AG04450 (cell line): ENCODE measurements at regions not wholly inside any gene's neighbourhood (a gene's known extent, or its start where the extent isn't known, plus 50 kb on each side); places are given as distances from the start of the nearest gene placed in this dataset.

Experiments used
- CTCF ChIA-PET: fragments of 300-600, 350-600 bp; formaldehyde crosslinking; extraction: SDS; loops from one replicate; lab custom pipeline; 2022; ENCODE audit warnings: antibody characterized with exemption, inconsistent platforms; lab: Charles Lee
- POLR2A ChIA-PET: fragments of 350-600 bp; formaldehyde crosslinking; extraction: SDS; loops from one replicate; lab custom pipeline; 2021; ENCODE audit warnings: antibody characterized with exemption, inconsistent platforms; lab: Yijun Ruan, JAX
- DNase-seq: peaks from one replicate; pipeline ENCODE4 v3.0.0-alpha.2; 2011; ENCODE audit warnings: low read depth, low spot score
- H3K27ac ChIP-seq: one replicate; pipeline ENCODE4 v1.5.1; 2012; ENCODE audit warnings: low read depth, low read length, control low read depth
- H3K27me3 ChIP-seq: one replicate; pipeline ENCODE4 v1.6.0; 2012; ENCODE audit warnings: low read length; ENCODE audit not compliant: control insufficient read depth, insufficient read depth
- H3K4me3 ChIP-seq: 2 replicates; pipeline ENCODE4 v1.5.1; 2011; ENCODE audit warnings: mild to moderate bottlenecking, low read depth, low read length, control low read depth
- H3K9me3 ChIP-seq: 2 replicates; pipeline ENCODE4 v1.5.1; 2012; ENCODE audit warnings: low read length; ENCODE audit not compliant: control insufficient read depth, insufficient read depth
- TF ChIP-seq, protein P1 (sequence below): IDR thresholded peaks from 2 replicates; pipeline ENCODE4 v1.5.1; 2011; ENCODE audit warnings: low read depth, low read length, control low read depth, inconsistent platforms

DNA sequence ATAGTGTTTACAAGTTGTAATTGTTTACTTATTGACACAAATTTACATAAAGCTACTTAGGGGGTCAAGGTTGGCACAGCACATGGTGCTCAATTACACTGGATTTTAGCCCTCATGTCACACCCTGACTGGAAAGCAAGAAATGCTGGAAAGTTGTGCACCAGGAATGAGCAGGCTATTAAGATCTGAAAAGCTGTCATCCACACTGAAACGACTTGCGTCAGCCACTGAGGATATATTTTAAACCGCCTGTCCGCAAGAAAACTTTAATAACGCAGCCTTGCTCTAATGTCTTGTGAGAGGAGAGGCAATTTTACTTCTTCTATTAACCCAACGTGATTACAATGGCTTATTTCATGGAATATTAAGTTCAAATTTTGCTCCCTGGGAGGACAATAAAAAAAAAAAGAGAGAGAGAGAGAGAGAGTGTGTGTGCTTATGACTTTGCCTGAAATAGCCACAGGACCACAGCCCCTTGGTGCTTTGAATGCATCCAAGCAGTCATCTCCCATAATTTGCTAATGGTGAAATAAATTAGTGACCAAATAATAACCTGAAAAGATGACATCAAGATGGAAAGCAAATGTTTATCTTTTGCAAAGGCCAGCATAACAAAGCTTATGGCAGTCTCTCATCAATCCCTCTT, 425.4 kb upstream of the PSMD7 start:
- Histone ChIP-seq H3K27ac (no peak overlapping the region), H3K4me3 (no peak overlapping the region), H3K9me3 (no peaks in the 10 kb centered on the region), H3K27me3 (no peaks in the 10 kb centered on the region)
- TF ChIP-seq, protein P1, sequence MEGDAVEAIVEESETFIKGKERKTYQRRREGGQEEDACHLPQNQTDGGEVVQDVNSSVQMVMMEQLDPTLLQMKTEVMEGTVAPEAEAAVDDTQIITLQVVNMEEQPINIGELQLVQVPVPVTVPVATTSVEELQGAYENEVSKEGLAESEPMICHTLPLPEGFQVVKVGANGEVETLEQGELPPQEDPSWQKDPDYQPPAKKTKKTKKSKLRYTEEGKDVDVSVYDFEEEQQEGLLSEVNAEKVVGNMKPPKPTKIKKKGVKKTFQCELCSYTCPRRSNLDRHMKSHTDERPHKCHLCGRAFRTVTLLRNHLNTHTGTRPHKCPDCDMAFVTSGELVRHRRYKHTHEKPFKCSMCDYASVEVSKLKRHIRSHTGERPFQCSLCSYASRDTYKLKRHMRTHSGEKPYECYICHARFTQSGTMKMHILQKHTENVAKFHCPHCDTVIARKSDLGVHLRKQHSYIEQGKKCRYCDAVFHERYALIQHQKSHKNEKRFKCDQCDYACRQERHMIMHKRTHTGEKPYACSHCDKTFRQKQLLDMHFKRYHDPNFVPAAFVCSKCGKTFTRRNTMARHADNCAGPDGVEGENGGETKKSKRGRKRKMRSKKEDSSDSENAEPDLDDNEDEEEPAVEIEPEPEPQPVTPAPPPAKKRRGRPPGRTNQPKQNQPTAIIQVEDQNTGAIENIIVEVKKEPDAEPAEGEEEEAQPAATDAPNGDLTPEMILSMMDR: no peak
- DNase-seq: no peak
- CTCF ChIA-PET: no interaction called here
- POLR2A ChIA-PET: no interaction called here

GRCh38 chr16:73869126-73869525, 427.5 kb upstream of the PSMD7 start:
- DNase-seq: no peak
- H3K4me3 ChIP-seq: no peak overlapping the region
- no peak overlapping the region for H3K27ac ChIP-seq
- ChIA-PET POLR2A (no interaction called here), CTCF (interaction anchor here (0.9 to 1.7 kb wide), 2 partner anchors 10 to 14 kb away, joined by 5 to 9 read pairs; no protein-coding TSS in a partner anchor)
- no peaks in the 10 kb centered on the region for H3K27me3 ChIP-seq
- TF ChIP-seq, protein P1: no peak
- H3K9me3 ChIP-seq: no peaks in the 10 kb centered on the region

DNA sequence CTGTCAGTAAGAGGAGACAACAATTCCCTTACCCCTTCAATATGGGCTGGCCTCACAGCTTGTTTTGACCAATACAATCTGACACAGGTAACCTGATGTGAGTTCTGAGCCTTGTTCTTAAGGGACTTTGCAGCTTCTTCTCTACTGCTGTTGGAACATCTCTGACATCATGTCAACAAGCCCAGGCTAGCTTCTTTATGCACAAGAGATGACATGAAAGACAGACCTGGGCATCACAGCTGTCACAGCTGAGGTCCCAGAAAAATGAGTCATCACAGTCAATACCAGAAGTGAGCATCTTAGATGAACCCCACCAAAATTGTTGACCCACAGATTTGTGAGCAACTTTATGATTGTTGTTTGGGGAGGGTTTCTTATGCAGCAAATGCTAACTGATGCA, 431.7 kb upstream of the PSMD7 start:
- CTCF ChIA-PET: no interaction called here
- no peak for DNase-seq

GRCh38 chr16:73858326-73858725, 438.3 kb upstream of the PSMD7 start:
- H3K9me3 ChIP-seq: no peaks in the 10 kb centered on the region
- ChIA-PET CTCF (no interaction called here), POLR2A (no interaction called here)
- H3K4me3 ChIP-seq: no peak overlapping the region
- no peak for DNase-seq
- no peaks in the 10 kb centered on the region for H3K27me3 ChIP-seq
- TF ChIP-seq, protein P1: no peak
- H3K27ac ChIP-seq: no peak overlapping the region

More for the DNA sequence above, 431.7 kb upstream of the PSMD7 start:
- H3K9me3 ChIP-seq: no peaks in the 10 kb centered on the region
- H3K27me3 ChIP-seq: no peaks in the 10 kb centered on the region
- H3K27ac ChIP-seq: no peak overlapping the region
- H3K4me3 ChIP-seq: no peak overlapping the region
- TF ChIP-seq, protein P1: no peak
- POLR2A ChIA-PET: no interaction called here

- ChIA-PET POLR2A (no interaction called here), CTCF (no interaction called here)
- no peak for DNase-seq
- Histone ChIP-seq H3K27me3 (no peaks in the 10 kb centered on the region), H3K4me3 (no peak overlapping the region), H3K27ac (no peak overlapping the region), H3K9me3 (no peaks in the 10 kb centered on the region)
- TF ChIP-seq, protein P1: no peak
Measured at GRCh38 chr16:73853968-73854367, 442.6 kb upstream of the PSMD7 start.
